ENCODE measurements at regions not wholly inside any gene's neighbourhood (a gene's known extent, or its start where the extent isn't known, plus 50 kb on each side); places are given as distances from the start of the nearest gene placed in this dataset.

GRCh38 chr4:186918466-186918865, 194.8 kb upstream of the FAT1 start:
- TF ChIP-seq CTCF (IDR thresholded peaks at IDR 0.05; ENCODE audit: insufficient read depth, low read length) (no peak), SPI1 (IDR thresholded peaks at IDR 0.05; ENCODE audit: borderline replicate concordance, low read depth) (no peak), POLR2AphosphoS5 (IDR thresholded peaks at IDR 0.05; ENCODE audit: low read depth) (no peak), GABPA (IDR thresholded peaks at IDR 0.05; ENCODE audit: low read depth) (no peak)
- TF ChIP-seq, protein P1, sequence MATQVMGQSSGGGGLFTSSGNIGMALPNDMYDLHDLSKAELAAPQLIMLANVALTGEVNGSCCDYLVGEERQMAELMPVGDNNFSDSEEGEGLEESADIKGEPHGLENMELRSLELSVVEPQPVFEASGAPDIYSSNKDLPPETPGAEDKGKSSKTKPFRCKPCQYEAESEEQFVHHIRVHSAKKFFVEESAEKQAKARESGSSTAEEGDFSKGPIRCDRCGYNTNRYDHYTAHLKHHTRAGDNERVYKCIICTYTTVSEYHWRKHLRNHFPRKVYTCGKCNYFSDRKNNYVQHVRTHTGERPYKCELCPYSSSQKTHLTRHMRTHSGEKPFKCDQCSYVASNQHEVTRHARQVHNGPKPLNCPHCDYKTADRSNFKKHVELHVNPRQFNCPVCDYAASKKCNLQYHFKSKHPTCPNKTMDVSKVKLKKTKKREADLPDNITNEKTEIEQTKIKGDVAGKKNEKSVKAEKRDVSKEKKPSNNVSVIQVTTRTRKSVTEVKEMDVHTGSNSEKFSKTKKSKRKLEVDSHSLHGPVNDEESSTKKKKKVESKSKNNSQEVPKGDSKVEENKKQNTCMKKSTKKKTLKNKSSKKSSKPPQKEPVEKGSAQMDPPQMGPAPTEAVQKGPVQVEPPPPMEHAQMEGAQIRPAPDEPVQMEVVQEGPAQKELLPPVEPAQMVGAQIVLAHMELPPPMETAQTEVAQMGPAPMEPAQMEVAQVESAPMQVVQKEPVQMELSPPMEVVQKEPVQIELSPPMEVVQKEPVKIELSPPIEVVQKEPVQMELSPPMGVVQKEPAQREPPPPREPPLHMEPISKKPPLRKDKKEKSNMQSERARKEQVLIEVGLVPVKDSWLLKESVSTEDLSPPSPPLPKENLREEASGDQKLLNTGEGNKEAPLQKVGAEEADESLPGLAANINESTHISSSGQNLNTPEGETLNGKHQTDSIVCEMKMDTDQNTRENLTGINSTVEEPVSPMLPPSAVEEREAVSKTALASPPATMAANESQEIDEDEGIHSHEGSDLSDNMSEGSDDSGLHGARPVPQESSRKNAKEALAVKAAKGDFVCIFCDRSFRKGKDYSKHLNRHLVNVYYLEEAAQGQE (IDR thresholded peaks at IDR 0.05; ENCODE audit: insufficient replicate concordance, low read depth), result no peak
